ENCODE measurements at regions not wholly inside any gene's neighbourhood (a gene's known extent, or its start where the extent isn't known, plus 50 kb on each side); places are given as distances from the start of the nearest gene placed in this dataset.

GRCh38 chr6:55980627-55981211 is 105.3 kb upstream of the BMP5 start:
- no peak overlapping the region for H3K4me3 ChIP-seq
- intact Hi-C loops (cut with DNase I; ENCODE audit: low total_unique reads) = loop anchor here (5.0 kb wide), 1 partner anchor 312 kb away; no protein-coding TSS in a partner anchor
- no peaks in the 10 kb centered on the region for H3K36me3 ChIP-seq
- DNase-seq = no peak
- TF ChIP-seq CTCF (IDR thresholded peaks at IDR 0.05) = peak; percentile 65 to 77
- no peaks in the 10 kb centered on the region for H3K27me3 ChIP-seq
- no peaks in the 10 kb centered on the region for H3K9me3 ChIP-seq
- no peak overlapping the region for H3K27ac ChIP-seq
- H3K4me1 ChIP-seq = no peaks in the 10 kb centered on the region

- Histone ChIP-seq H3K4me1 (no peaks in the 10 kb centered on the region), H3K4me3 (no peak overlapping the region), H3K27ac (no peak overlapping the region), H3K27me3 (no peaks in the 10 kb centered on the region), H3K36me3 (no peaks in the 10 kb centered on the region), H3K9me3 (no peaks in the 10 kb centered on the region)
- no peak for DNase-seq
- intact Hi-C loops (cut with DNase I; ENCODE audit: low total_unique reads) = no loop called here
- TF ChIP-seq CTCF (IDR thresholded peaks at IDR 0.05) = no peak
Measured at GRCh38 chr6:55979526-55979925, 104.1 kb upstream of the BMP5 start.

GRCh38 chr6:55977959-55978665 is 102.7 kb upstream of the BMP5 start:
- Histone ChIP-seq H3K27ac (no peak overlapping the region), H3K36me3 (no peaks in the 10 kb centered on the region), H3K27me3 (no peaks in the 10 kb centered on the region), H3K4me3 (no peak overlapping the region), H3K9me3 (no peaks in the 10 kb centered on the region), H3K4me1 (no peaks in the 10 kb centered on the region)
- no peak for TF ChIP-seq CTCF (IDR thresholded peaks at IDR 0.05)
- no peak for DNase-seq
- intact Hi-C loops (cut with DNase I; ENCODE audit: low total_unique reads) = no loop called here

GRCh38 chr6:55974688-55975087 is 99.3 kb upstream of the BMP5 start:
- no peak for DNase-seq

GRCh38 chr6:55972091-55972490 is 96.7 kb upstream of the BMP5 start:
- Histone ChIP-seq H3K27ac (no peak overlapping the region), H3K36me3 (no peaks in the 10 kb centered on the region), H3K4me3 (no peak overlapping the region), H3K4me1 (no peaks in the 10 kb centered on the region), H3K9me3 (no peaks in the 10 kb centered on the region), H3K27me3 (no peaks in the 10 kb centered on the region)
- no peak for DNase-seq
- intact Hi-C loops (cut with DNase I; ENCODE audit: low total_unique reads) = no loop called here
- no peak for TF ChIP-seq CTCF (IDR thresholded peaks at IDR 0.05)

More at GRCh38 chr6:55974688-55975087, 99.3 kb upstream of the BMP5 start:
- no peaks in the 10 kb centered on the region for H3K27me3 ChIP-seq
- H3K4me3 ChIP-seq = no peak overlapping the region
- intact Hi-C loops (cut with DNase I; ENCODE audit: low total_unique reads) = no loop called here
- H3K36me3 ChIP-seq = no peaks in the 10 kb centered on the region
- TF ChIP-seq CTCF (IDR thresholded peaks at IDR 0.05) = no peak
- H3K9me3 ChIP-seq = no peaks in the 10 kb centered on the region
- H3K4me1 ChIP-seq = no peaks in the 10 kb centered on the region
- H3K27ac ChIP-seq = no peak overlapping the region

Measured in tibial artery (tissue), 4 donors.